ENCODE measurements at regions not wholly inside any gene's neighbourhood (a gene's known extent, or its start where the extent isn't known, plus 50 kb on each side); places are given as distances from the start of the nearest gene placed in this dataset.

DNA sequence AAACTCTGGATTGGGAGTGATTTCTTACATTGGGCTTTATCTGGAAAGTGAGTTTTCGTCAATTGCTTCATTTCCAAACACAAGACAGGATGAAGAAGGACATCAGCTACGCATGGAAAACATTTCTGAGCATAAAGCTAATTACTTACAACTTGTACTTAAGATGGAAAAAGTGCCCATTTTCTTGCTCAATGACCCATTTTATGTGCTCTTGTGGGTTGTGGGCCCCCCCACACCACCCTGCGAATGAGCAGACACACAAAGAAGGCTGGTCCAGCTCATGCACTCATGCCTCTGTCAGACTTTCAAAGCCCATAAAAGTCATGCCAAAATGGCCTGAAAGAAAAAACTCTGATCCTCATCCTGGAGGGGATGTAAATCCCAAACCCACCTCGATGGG, 663.0 kb downstream of the AJAP1 start:
- Histone ChIP-seq H2AFZ (ENCODE audit: insufficient read depth, low read depth, low read length, poor library complexity, severe bottlenecking) (no peak overlapping the region), H3K27ac (ENCODE audit: low read length in 2 of 2) (no peak overlapping the region), H3K79me2 (ENCODE audit: control insufficient read depth, insufficient read depth, low read length) (no peaks in the 10 kb centered on the region), H3K4me3 (ENCODE audit: control extremely low read depth in 1 of 5, extremely low read depth in 1 of 5, insufficient read depth in 1 of 5, low read depth in 2 of 5, low read length in 4 of 5) (no peak overlapping the region), H3K4me2 (replicated peaks; ENCODE audit: low read depth, low read length, poor library complexity, severe bottlenecking) (no peak overlapping the region), H3K9ac (ENCODE audit: low read length) (no peak overlapping the region), H3K9me3 (ENCODE audit: control extremely low read depth in 1 of 3, control insufficient read depth in 2 of 3, insufficient read depth in 1 of 3, low read length in 2 of 3) (peaks cover 0 to 5% (median 0%) of the 10 kb centered on the region in 3 donors), H3K4me1 (ENCODE audit: control insufficient read depth in 2 of 2, insufficient read depth in 2 of 2, low read length in 2 of 2) (no peaks in the 10 kb centered on the region), H3K36me3 (replicated peaks in 1 of 2; ENCODE audit: control extremely low read depth in 1 of 2, control insufficient read depth in 1 of 2, extremely low read depth in 1 of 2, insufficient read depth in 2 of 2, low read length in 1 of 2) (no peaks in the 10 kb centered on the region), H4K20me1 (ENCODE audit: control insufficient read depth, insufficient read depth, low read length, poor library complexity, severe bottlenecking) (no peaks in the 10 kb centered on the region), H3K27me3 (replicated peaks in 1 of 4; ENCODE audit: control extremely low read depth in 1 of 4, control insufficient read depth in 3 of 4, insufficient read depth in 4 of 4, low read length in 3 of 4) (no peaks in the 10 kb centered on the region)
- Mint-ChIP-seq H3K9me3 (ENCODE audit: insufficient read depth) (no peaks in the 10 kb centered on the region), H3K27me3 (peaks cover 7% of the 10 kb centered on the region), H3K4me3 (no peak overlapping the region), H3K4me1 (no peaks in the 10 kb centered on the region), H3K27ac (no peak overlapping the region)
- ChIA-PET POLR2A (no interaction called here), CTCF (no interaction called here)
- intact Hi-C loops (cut with micrococcal nuclease), result no loop called here
- no peak for TF ChIP-seq CTCF (IDR thresholded peaks at IDR 0.05)
- no peak for TF ChIP-seq EZH2 (IDR thresholded peaks at IDR 0.05; ENCODE audit: borderline replicate concordance, insufficient read depth, low read depth, low read length, poor library complexity, severe bottlenecking)
- ATAC-seq (ENCODE audit: low read depth), result no peak
- no CpG with 5 or more reads among the region's 4 CpGs for WGBS (ENCODE audit: insufficient coverage)
- DNase-seq, result no peak

DNA sequence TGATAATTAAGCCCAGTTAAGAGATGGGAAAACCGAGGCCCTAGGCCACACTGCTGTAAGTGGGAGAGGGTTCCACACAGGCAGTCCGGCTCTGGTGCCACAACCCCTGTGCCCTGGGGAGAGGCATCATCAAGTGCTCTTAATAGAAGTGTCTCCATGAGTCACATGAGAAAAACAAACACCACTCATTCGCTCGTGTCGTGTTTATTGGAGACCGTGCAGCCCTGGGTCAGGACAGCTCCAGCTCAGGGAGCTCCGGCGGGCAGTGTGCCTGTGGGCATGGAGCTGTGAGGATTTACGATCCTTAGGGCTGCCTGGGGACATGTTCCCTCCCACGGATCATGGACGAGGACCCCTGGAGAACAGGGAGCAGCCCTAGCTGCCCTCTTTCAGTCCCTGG, 658.5 kb downstream of the AJAP1 start:
- Mint-ChIP-seq H3K27ac (no peak overlapping the region), H3K4me3 (no peak overlapping the region), H3K27me3 (peaks cover 16% of the 10 kb centered on the region), H3K4me1 (no peaks in the 10 kb centered on the region), H3K9me3 (ENCODE audit: insufficient read depth) (no peaks in the 10 kb centered on the region)
- Histone ChIP-seq H3K27me3 (replicated peaks in 1 of 4; ENCODE audit: control extremely low read depth in 1 of 4, control insufficient read depth in 3 of 4, insufficient read depth in 4 of 4, low read length in 3 of 4) (no peaks in the 10 kb centered on the region), H3K4me2 (replicated peaks; ENCODE audit: low read depth, low read length, poor library complexity, severe bottlenecking) (no peak overlapping the region), H3K27ac (ENCODE audit: low read length in 2 of 2) (no peak overlapping the region), H3K36me3 (replicated peaks in 1 of 2; ENCODE audit: control extremely low read depth in 1 of 2, control insufficient read depth in 1 of 2, extremely low read depth in 1 of 2, insufficient read depth in 2 of 2, low read length in 1 of 2) (no peaks in the 10 kb centered on the region), H3K9ac (ENCODE audit: low read length) (no peak overlapping the region), H4K20me1 (ENCODE audit: control insufficient read depth, insufficient read depth, low read length, poor library complexity, severe bottlenecking) (no peaks in the 10 kb centered on the region), H3K9me3 (ENCODE audit: control extremely low read depth in 1 of 3, control insufficient read depth in 2 of 3, insufficient read depth in 1 of 3, low read length in 2 of 3) (peaks cover 0 to 5% (median 0%) of the 10 kb centered on the region in 3 donors), H3K79me2 (ENCODE audit: control insufficient read depth, insufficient read depth, low read length) (no peaks in the 10 kb centered on the region), H3K4me1 (ENCODE audit: control insufficient read depth in 2 of 2, insufficient read depth in 2 of 2, low read length in 2 of 2) (no peaks in the 10 kb centered on the region), H3K4me3 (ENCODE audit: control extremely low read depth in 1 of 5, extremely low read depth in 1 of 5, insufficient read depth in 1 of 5, low read depth in 2 of 5, low read length in 4 of 5) (no peak overlapping the region), H2AFZ (ENCODE audit: insufficient read depth, low read depth, low read length, poor library complexity, severe bottlenecking) (no peak overlapping the region)
- ChIA-PET CTCF (no interaction called here), POLR2A (no interaction called here)
- no peak for ATAC-seq (ENCODE audit: low read depth)
- intact Hi-C loops (cut with micrococcal nuclease), result no loop called here
- no peak for DNase-seq
- no peak for TF ChIP-seq CTCF (IDR thresholded peaks at IDR 0.05)
- TF ChIP-seq EZH2 (IDR thresholded peaks at IDR 0.05; ENCODE audit: borderline replicate concordance, insufficient read depth, low read depth, low read length, poor library complexity, severe bottlenecking), result no peak
- WGBS (ENCODE audit: insufficient coverage), result 78% methylated on average over 11 of the region's 11 CpGs
